GM21390 (cell line): ENCODE measurements at regions not wholly inside any gene's neighbourhood (a gene's known extent, or its start where the extent isn't known, plus 50 kb on each side); places are given as distances from the start of the nearest gene placed in this dataset.
"Not testable (repeated sequence)": the region's sequence is repeated elsewhere in the genome, so short reads cannot be mapped to it uniquely, and the experiment has no call there.

ENCODE experiments used
- ATAC-seq: cut with Tn5 transposase; IDR thresholded peaks from one replicate; pipeline ENCODE4 v1.9.1; 2021; ENCODE audit not compliant: unreplicated experiment

DNA sequence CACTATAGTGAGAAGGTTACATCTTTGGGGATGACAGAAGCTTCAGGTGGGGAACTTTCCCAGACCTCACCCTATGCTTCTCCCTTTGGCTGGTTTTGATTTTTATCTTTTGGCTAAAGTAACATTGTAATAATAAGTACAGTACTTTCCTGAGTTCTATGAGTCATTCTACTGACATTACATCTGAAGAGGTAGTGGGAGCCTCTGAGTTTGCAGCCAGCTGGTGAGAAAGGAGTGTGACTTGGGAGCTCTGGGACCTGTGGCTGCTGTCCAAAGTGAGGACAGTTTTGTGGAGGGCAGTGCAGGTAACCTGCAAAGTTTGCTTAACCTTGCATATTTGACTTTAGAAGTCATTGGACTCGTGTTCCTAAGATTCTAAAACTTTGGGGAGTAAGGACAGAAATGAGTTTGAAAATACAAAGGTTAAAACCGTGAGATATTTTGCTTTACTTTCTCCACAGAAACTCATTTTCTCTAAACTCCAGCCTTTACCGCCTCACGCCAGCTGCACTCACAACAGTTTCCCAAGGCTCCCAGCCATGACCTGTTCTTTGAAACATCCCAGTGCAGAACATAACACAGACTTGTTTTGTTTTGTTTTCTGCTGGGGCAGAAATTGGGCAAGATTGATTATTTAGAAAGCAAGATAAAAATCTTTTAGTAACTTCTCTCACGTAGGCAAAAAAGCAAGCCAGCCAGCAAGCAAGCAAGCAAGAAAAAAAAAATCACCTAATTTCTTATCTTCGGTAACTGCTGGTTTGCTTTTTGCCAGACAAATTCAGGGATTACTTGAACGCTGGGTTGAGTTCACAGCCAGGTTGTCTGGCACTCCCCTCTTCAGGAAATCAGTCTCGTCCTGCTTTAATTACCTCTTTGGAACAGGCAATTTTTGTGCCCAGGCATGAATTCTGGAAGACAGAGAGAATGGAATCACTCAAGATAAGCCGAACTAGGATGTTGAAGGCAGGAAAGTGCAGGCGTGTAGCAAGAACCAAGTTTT is 478.3 kb upstream of the ISX start:
- no peak for ATAC-seq

DNA sequence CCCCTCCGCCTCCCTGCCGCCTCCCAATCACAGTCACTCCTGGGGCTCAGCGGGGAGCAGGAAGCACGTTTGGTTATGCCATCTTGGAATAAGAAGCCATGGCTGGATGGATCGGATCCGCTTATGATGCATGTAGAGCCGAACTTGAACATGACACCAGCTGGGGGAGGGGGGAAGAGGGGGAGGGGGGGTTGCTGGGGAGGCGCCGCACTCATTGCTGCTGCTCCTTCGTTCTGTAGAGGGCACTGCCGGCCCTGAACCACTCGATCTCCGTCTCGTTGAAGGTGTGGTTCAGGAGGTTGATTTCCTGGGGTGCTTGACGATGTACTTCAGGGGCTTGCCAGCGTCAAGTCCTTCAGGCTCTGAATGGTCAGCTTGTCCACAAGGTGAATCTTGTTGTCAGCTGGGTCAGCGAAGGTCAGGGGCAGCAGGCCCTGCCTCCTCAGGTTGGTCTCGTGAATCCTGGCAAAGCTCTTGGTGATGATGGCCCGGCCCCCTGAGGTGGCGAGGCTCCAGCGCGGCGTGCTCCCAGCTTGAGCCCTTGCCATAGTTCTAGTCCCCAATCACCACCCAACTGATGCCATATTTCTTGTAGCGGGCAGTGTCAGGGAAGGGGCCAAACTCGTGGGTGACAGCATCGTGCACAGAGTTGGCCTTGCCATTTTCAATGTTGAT is 476.9 kb upstream of the ISX start:
- no peak for ATAC-seq

DNA sequence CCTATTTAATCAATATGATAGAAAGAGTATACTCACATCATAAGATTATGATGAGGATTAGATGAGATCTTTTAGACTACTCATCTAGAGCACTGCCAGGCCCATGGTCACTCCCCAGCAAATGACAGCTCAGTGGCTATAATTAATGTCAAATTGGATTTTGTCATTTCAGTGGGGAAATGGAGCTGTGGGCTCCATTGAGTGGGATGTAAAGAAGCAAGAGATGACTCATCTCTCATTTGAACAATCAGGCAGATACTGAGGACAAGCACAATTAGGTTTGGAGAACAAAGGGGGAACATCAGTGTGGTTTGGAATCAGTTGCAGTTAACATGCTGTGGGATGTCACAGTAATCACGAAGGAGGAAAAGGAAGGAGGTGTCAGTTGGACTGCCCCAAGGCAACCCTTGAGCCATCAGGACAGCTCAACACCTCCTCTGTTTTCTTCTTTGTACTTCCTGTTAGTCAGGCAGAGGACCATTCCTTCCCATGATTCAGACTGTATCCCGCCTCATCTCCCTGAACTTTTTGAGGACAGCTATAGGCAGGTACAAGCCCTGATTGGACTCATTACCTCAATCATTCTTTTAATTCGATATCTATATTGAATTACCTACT is 473.7 kb upstream of the ISX start:
- ATAC-seq = no peak

DNA sequence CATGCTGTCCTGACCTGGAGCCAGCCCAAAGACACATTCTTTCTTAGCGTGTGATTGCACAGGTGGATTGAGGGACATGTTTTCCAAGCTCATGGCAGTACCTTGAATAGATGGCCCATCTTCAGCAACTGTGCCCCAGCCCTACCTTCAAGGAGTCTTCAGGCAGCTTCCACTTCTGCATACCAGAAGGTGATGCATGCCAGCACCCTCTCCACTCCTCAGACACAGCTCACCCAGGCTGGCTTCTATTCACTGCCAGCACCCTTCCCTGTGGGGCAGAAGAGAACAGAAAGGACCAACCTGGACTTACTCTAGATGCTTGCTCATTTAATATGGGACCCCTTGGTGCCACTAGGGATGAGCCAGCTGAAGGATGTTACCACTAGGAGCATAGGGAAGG is 466.4 kb upstream of the ISX start:
- no peak for ATAC-seq

DNA sequence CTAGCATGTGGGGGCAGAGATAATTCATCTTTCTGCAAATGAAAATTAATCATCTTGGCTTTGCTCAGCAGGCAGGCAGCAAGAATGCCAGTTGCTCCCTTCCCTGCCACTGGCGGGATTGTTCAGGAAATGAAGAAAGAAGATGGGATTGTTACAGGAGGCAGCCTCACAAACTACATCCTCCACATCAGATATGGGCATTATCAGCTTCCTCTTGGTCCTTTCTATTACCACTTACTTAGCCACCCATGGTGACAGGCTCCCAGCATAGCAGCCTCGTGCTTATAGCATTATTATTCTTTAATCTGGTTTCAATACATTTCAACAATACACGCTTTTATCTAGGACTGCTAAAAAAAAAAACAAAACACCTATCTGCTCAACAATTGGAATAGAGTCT is 461.6 kb upstream of the ISX start:
- ATAC-seq = no peak

DNA sequence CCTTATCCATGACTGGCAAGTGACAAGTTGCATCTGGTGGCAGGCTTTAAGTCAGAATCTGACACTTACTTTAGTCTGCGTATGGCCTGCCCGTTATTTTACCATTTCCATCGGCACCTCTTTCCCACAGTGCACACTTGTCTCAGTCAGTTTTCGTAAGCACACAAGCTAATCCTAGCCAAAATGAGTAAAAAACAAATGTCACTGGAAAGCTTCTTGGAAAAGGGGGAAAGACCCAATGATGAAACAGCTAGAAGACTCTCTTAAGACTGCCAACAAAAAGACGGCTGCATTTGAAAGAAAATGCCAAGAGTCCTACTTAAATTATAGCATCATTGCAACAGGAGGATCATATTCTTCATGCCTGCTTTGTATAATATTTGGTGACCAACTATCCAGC is 457.9 kb upstream of the ISX start:
- no peak for ATAC-seq

DNA sequence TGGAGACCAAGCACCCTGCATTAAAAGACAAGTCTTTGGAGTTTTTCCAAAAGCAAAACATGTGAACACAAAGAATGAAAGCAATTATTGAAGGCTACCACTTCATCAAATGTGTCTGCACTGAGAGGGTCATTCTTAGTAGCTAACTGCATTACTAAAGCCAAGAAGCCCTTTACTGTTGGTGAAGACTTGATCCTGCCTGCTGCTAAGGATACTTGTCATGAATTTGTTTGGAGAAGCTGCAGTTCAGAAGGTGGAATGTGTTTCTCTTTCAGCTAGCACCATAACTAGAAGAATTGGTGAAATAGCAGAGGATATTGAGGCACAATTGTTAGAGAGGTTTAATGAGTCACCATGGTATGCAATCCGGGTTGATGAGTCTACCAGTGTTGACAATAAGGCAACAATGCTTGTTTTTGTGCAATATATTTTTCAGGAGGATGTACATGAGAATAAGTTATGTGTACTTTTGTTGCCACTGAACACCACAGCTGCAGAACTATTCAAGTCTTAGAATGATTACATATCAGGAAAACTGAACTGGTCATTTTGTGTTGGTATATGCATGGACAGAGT is 457.3 kb upstream of the ISX start:
- ATAC-seq = no peak

DNA sequence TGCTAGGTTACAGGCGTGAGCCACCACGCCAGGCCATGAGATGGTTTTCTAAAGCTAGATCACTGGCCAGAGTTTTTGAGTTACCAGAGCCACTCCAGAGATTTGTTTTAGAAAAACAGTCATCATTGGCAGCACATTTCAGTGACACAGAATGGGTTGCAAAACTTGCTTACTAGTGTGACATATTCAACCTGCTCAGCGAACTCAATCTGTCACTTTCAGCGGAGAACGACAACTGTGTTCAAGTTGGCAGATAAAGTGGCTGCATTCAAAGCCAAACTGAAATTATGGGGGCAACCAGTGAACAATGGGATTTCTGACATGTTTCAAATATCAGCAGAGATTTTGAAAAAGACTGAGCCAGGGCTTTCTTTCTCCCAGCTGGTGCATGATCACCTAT is 456.3 kb upstream of the ISX start:
- ATAC-seq = no peak

DNA sequence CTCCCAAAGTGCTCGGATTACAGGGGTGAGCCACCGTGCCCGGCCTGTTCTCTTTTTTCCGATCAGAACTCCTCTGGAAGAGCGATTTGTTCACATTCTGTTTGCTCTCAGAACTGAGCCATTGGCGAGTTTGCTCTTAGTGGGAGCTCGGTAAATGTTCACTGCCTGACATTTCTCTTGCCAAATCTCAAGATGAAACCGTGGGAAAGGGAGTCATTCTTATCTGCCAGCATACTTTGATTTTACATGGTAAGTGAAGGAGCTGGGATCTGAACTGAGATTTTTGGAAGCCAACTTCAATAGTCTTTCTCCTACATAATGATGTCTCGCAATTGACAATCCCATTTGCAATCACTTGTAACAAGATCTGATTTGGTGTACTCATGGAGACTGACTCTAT is 445.8 kb upstream of the ISX start:
- no peak for ATAC-seq

DNA sequence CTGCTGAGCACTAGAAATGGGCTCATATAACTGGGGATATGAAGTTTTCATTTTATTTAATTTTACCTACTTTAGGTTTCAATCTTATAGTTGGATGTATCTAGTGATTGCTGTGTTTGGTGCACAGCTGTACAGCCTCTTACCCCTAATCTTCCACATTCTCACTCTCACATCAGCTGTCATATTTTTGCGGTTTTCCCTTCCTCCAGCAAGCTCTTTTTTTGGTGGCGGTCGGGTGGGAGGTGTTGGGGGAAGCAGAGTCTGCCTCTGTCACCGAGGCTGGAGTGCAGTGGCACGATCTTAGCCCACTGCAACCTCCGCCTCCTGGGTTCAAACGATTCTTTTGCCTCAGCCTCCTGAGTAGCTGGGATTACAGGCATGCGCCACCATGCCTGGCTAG is 445.1 kb upstream of the ISX start:
- no peak for ATAC-seq

DNA sequence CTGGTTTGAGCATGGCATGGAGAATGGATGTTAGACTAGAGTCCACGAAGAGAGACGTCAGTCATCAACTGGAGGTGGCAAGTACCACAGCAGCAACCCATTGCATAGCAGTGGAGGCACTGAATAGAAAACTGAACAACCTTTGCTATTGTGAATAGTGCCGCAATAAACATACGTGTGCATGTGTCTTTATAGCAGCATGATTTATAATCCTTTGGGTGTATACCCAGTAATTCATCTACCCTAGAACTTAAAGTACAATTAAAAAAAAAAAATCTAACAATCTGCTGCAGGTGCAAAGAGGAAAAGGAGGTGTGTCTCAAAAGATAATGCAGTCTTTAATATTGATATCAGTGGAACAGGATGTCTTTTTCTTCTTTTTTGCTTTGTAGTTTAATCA is 443.4 kb upstream of the ISX start:
- ATAC-seq = no peak

DNA sequence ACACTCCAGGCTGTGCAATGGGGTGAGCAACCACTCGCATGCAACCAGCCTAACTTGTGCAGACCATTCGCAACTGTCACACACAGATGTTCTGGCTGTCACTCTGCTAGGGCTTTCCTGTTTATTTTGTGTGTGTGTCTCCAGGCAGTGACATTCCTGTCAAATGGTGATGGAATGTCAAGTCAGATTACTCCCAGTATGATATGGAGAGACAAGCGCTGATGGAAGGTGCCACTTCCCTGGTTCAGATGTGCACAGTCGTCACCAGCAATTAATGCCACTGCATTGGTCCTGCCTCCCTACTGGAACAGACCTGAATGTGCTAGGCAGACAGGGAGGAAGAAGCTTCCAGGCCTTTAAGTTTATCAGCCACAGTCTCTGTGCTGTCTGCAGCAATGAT is 442.4 kb upstream of the ISX start:
- no peak for ATAC-seq

DNA sequence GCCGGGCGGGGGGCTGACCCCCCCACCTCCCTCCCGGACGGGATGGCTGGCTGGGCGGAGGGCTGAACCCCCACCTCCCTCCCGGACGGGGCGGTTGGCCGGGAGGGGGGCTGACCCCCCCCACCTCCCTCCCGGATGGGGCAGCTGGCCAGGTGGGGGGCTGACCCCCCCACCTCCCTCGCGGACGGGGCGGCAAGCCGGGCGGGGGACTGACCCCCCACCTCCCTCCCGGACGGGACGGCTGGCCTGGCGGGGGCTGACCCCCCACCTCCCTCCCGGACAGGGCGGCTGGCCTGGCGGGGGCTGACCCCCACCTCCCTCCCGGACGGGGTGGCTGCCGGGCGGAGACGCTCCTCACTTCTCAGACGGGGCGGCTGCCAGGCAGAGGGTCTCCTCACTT is 440.1 kb upstream of the ISX start:
- ATAC-seq = not testable (repeated sequence)

DNA sequence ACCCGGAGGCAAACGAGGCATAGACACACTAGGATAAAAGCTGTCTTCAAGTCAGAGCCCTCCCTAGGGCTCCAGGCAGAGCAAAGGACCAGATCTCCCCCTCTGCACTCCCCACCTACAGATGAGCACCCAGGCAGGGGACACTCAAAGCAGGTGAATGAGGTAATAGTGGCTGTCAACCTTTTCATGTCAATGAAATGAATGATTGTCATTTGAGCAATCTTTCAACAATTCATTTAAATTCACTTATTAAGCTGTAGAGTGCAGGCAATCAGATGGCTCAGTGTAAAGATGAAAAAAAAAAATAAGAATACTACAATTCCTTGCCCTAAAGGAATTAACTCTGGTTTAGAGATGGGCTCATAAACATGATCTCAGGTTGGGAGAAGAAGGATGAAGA is 427.8 kb upstream of the ISX start:
- no peak for ATAC-seq

DNA sequence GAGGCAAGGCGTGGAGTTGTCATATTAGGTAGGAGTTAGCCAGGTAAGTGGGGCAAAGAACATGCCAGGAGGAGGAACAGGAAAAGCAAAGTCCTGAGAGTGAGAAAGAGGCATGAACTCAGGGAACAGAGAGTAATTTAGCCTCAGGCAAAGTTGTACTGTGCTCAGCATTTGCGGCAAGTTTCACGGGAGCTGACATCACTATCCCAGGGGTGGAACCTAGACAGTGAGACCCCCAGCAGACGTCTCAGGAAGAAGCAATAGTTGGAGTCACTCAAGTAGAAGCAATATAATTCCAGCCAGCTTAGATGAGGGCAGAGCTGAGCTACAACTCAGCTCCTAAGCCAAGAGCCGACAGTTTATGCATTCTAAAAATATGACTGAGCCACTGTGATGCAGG is 426.0 kb upstream of the ISX start:
- ATAC-seq = no peak

DNA sequence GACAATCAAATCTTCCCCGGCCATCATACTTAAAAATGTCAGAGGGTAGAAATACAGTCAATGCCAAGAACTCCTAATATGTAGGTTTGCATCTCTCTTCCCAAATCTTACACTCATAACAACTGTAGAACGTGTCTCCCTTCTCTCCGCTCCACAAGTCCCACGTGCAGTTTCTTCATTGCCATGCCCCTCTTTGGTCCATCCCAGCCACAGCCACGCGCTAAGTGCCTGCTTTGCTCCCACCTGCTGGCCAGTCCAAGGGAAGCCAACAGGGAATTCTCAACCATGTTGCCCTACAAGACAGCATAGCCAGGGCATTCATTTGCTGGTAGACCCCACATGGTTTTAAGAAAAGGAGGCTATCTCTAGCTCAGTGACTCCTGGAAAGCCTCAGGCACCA is 420.6 kb upstream of the ISX start:
- ATAC-seq = no peak

DNA sequence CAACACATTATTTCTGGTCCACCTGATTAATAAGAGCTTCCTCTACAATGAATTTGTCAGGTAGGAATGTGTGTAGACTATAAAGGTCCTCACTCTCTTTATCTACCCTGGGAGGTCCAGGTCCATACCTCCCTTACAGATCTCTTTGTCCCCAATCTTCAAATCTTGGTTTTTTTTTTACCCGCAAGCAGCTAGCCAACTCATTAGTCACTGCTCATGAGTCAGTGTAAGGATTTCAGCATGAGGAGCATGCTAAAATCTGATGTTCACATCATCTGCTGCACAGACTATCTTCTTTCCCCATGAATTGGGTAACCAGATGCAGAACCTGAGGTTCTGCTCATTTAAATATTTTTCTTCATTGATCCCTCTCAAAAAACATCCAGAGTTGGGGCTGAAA is 397.0 kb upstream of the ISX start:
- ATAC-seq = no peak

DNA sequence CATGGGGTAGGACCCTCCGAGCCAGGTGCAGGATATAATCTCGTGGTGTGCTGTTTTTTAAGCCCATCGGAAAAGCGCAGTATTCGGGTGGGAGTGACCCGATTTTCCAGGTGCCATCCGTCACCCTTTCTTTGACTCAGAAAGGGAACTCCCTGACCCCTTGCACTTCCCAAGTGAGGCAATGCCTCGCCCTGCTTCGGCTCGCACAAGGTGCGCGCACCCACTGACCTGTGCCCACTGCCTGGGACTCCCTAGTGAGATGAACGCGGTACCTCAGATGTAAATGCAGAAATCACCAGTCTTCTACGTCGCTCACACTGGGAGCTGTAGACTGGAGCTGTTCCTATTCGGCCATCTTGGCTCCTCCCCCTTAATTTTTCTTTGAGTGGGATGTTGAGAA is 382.9 kb upstream of the ISX start:
- ATAC-seq = not testable (repeated sequence)

DNA sequence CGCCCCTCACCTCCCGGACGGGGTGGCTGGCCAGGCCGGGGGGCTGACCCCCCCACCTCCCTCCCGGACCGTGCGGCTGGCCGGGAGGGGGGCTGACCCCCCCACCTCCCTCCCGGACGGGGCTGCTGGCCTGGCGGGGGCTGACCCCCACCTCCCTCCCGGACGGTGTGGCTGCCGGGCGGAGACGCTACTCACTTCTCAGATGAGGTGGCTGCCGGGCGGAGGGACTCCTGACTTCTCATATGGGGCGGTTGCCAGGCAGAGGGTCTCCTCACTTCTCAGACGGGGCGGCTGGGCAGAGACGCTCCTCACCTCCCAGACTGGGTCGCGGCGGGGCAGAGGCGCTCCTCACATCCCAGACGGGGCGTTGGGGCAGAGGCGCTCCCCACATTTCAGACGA is 381.7 kb upstream of the ISX start:
- ATAC-seq = not testable (repeated sequence)

DNA sequence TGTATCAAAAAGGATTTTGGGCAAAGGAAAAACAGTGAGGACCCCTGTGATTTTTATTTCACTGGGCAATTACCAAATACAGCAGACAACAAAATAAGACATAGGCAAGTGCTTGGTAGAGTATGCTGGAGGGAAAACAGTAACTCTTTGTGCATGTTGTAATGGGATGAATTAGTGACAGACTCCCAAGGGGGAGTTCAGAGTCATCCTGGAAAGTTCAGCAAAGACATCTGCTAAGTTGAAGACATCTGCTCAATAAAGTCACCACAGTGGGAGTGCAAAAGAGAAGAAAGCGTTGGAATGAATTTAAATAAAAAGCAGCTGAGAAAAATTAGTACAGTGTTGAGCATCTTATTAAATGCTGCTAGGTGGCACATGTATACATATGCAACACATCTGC is 378.8 kb upstream of the ISX start:
- ATAC-seq = no peak

DNA sequence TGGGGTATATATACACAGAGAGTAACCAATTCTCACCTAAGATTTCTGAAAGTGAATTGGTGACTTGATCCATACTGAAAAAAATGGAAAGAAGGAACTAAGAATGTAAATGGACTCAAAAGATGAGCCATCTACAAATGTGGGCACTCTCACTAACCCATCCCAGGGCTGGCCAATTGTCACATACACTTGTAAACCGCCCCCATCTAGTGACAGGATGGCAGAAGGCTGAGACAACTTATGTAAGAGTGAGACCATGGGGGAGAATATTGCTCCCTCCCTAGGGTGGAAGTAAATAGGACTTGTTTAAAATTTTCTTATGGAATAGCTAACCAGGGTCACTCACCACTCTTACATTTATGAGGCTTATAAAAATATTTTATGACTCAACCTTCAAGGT is 377.1 kb upstream of the ISX start:
- ATAC-seq = no peak

DNA sequence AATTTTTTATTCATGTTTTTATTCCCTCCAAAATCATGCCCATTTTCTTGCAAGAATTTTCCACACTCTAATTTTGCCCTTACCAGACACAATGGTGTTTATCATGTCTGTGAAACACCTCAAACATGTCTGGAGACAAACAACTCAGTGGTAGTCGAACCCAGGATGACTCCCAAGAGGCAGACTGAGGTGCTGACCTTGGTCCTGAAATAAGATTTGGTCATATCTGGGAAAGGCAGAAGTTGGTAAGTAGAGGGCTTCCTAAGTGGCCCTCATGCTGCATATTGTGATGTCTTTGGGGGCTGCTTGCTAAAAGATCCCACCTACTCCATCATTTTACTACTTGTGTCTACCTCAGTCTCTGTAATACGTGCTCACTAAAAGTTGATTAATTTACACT is 369.4 kb upstream of the ISX start:
- ATAC-seq = no peak
